ENCODE measurements at regions not wholly inside any gene's neighbourhood (a gene's known extent, or its start where the extent isn't known, plus 50 kb on each side); places are given as distances from the start of the nearest gene placed in this dataset.
"Not testable (repeated sequence)": the region's sequence is repeated elsewhere in the genome, so short reads cannot be mapped to it uniquely, and the experiment has no call there.

DNA sequence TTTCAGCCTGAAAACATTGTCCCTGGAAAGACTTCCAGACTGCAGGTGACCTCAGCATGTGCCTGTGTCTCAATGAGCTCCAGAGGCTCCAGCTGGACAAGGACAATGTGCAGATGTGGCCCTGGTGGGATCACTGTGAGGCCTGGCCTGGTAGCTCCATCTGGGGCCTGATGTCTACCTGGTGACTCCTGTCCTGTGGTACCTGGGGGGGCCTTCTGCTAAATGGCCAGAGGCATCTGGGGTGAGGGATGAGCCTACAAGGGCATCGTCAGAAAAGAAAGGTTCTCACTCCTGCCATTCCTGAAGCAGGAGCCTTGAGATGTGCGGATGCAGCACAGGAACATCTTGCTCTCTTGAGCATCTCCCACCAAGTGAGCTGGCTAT is 1494.0 kb upstream of the TPTE start:
- intact Hi-C loops (cut with micrococcal nuclease); H3K27me3 Mint-ChIP-seq; H3K4me3 Mint-ChIP-seq; H3K9me3 Mint-ChIP-seq; H3K4me1 Mint-ChIP-seq (ENCODE audit: low read depth); H3K27ac Mint-ChIP-seq; H3K36me3 Mint-ChIP-seq (ENCODE audit: low read depth): not testable (repeated sequence)

DNA sequence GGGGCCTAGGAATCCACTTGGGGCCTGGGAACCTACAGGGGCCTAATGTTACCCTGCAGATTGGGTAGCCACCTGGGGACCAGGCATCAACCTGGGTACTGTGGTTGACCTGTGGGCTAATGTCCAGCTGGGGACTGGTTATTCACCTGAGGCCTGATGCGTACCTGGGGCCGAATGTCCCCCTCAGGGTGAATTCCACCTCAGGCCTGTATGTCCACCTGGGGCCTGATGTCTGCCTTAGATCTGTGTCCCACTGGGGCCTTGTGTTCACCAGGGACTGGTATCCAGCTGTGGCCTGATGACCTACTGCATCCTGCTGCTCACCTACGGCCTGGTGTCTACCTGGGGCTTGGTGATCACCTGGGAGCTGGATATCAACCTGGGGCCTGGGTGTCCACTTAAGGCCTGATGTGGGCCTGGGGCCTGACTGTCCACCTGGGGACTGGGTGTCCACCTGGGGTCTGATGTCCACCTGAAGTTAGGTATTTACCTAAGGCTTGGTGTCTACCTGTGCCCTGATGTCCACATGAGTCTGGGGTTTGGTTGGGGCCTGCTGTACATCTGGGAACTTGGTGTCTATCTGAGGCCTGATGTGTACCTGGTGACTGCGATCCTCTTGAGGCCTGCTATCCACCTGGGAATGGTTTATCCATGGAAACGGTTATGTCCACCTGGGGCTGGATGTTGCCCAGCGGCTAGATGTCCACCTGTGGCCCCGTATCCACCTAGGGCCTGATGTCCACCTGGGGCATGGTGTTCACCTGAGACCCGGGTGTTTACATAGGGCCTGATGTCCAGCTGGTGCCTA is 1492.6 kb upstream of the TPTE start:
- intact Hi-C loops (cut with micrococcal nuclease); H3K27ac Mint-ChIP-seq; H3K36me3 Mint-ChIP-seq (ENCODE audit: low read depth); H3K9me3 Mint-ChIP-seq; H3K4me3 Mint-ChIP-seq; H3K4me1 Mint-ChIP-seq (ENCODE audit: low read depth); H3K27me3 Mint-ChIP-seq: not testable (repeated sequence)

DNA sequence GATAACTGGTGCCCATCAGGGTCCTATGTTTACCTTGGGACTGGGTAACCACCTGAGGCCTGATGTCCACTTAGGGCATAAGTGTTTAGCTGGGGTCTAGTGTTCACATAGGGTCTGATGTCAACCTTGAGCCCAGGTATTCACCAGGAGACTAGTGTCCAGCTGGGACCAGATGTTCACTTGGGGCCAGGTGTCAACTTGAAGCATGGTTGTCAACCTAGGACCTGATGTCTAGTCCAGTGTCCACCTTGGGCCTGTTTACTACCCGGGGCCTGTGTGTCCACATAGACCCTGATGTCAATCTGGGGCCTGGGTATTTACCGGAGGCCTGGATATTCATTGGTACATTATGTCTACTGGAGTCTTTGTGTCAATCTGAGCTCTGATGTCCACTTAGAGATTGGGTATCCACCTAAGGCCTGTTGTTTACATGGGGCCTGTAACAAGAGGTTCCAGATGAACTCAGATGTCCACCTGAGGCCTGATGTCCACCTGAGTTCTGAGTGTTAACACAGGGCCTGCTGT is 1491.2 kb upstream of the TPTE start:
- H3K9me3 Mint-ChIP-seq; intact Hi-C loops (cut with micrococcal nuclease); H3K27ac Mint-ChIP-seq; H3K4me3 Mint-ChIP-seq; H3K27me3 Mint-ChIP-seq; H3K36me3 Mint-ChIP-seq (ENCODE audit: low read depth); H3K4me1 Mint-ChIP-seq (ENCODE audit: low read depth): not testable (repeated sequence)

DNA sequence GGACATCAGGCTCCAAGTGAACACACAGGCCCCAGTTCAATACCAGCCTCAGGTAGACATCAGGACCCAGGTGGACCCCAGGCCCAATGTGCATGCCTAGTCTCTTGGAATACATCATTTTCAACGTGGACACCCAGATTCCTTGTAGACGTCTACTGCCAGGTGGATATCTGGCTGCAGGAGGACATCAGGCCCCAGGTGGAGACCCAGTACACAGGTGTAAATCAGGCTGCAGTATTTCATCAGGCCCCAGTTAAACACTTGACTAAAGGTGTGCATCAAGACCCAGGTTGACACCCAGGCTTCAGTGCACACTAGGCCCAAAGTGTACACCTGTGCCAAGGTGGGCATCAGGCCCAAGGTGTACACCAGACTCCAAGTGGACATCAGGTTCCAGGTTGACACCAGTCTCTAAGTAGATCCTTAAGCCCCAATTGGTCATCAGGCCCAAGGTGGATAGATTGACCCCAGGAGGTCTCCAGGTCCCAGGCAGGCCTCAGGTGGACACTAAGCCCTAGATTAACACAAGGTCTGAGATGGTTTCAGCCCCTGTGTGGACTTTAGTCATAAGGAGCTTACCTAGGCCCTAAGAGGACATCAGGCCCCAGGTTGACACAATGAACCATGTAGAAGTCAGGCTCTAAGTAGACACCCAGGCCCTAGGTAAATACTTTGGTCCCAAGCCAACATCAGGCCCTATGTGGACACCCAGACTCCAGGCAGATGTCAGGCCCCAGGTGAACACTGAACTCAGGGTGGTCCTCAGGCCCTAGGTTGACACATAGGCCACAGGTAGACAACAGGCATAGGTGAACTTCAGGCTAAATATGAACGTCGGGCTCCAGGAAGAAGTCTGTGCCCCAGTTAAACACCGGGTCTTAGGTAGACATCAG is 1489.7 kb upstream of the TPTE start:
- not testable (repeated sequence) for H3K27me3 Mint-ChIP-seq

DNA sequence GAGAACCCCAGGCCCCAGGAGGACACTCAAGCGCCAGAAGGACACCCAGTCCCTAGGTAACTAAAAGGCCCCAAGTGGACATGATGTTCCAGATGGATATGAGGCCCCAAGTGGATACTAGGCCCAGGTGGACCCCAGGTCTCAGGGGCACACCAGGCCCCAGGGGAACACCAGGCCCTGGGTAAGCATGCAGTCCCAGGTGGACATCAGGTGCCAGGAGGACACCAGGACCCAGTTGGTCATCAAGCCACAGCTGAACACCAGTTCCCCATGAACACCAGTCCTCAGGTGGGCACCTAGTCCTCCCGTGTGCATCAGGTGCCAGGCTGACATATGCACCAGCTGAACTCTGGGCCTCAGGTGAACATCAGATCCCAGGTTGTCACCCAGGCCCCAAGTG is 1488.8 kb upstream of the TPTE start:
- H3K27ac Mint-ChIP-seq; H3K36me3 Mint-ChIP-seq (ENCODE audit: low read depth); H3K9me3 Mint-ChIP-seq; H3K27me3 Mint-ChIP-seq; intact Hi-C loops (cut with micrococcal nuclease); H3K4me3 Mint-ChIP-seq; H3K4me1 Mint-ChIP-seq (ENCODE audit: low read depth): not testable (repeated sequence)

More for the DNA sequence above, 1489.7 kb upstream of the TPTE start:
- H3K27ac Mint-ChIP-seq; H3K4me3 Mint-ChIP-seq; H3K36me3 Mint-ChIP-seq (ENCODE audit: low read depth); H3K4me1 Mint-ChIP-seq (ENCODE audit: low read depth); H3K9me3 Mint-ChIP-seq; intact Hi-C loops (cut with micrococcal nuclease): not testable (repeated sequence)

DNA sequence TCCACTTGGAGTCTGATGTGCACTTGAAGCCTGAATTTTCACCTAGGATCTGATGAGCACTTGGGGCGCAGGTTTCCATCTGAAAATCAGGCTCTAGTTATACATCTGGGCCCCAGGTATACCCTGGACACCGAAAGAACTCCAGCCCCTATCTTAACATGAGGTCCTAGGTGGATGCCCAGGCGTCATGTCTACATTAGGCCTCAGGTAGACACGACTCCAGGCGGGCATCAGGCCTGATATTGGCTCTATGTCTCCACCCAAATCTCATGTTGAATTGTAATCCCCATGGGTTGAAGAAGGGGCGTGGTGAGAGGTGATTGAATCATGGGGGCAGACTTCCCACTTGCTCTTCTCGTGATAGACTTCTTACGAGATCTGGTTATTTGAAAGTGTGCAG is 1488.1 kb upstream of the TPTE start:
- not testable (repeated sequence) for H3K27ac Mint-ChIP-seq

DNA sequence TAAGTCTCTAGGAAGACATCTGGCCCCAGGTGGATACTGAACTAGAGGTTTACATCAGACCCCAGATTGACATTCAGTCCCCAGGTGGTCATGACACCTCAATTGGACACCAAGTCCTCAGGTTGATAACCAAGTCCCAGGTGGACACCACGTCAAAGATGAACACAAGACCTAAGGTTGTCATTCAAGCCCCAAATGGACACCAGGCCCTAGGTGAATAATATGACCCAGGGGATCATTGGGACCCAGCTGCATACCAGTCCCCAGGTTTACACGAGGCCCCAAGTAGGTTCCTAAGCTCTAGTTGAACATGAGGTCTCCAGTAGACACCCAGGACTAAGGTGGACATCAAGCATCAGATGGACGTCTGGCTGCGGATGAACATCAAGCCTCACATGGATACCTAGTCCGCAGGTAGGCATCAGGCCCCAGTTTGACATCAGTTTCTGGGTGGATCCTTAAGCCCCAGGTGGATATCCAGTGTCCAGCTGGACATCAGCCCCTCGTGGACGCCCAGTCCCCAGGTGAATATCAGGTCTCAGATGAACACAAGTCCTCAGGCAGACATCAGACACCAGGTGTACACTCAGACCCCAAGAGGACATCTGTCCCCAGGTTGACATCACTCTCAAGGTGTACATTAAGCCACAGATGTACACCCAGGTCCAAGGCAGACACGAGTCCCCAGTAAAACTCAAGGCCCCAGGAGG is 1486.7 kb upstream of the TPTE start:
- H3K27ac Mint-ChIP-seq; H3K9me3 Mint-ChIP-seq; H3K4me3 Mint-ChIP-seq; intact Hi-C loops (cut with micrococcal nuclease); H3K36me3 Mint-ChIP-seq (ENCODE audit: low read depth); H3K27me3 Mint-ChIP-seq; H3K4me1 Mint-ChIP-seq (ENCODE audit: low read depth): not testable (repeated sequence)

More for the DNA sequence above, 1488.1 kb upstream of the TPTE start:
- H3K4me1 Mint-ChIP-seq (ENCODE audit: low read depth); H3K36me3 Mint-ChIP-seq (ENCODE audit: low read depth); intact Hi-C loops (cut with micrococcal nuclease); H3K27me3 Mint-ChIP-seq; H3K9me3 Mint-ChIP-seq; H3K4me3 Mint-ChIP-seq: not testable (repeated sequence)

DNA sequence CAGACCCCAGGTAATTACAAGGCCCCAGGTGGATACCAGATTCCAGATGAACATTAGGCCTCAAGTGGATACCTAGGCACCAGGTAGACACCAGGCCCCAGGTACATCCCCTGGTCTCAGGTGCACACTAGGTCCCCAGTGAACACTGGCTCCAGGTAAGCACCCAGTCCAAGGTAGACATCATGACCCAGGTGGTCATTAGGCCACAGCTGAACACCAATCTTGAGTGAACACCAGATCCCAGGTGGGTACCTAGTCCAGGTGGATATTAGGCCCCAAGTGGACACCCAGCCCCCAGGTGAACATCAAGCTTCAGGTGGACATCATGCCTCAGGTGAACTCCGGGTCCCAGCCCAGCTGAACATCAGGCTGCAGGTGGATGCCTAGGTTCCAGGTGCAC is 1486.2 kb upstream of the TPTE start:
- H3K4me1 Mint-ChIP-seq (ENCODE audit: low read depth); H3K27ac Mint-ChIP-seq; H3K9me3 Mint-ChIP-seq; H3K4me3 Mint-ChIP-seq; H3K36me3 Mint-ChIP-seq (ENCODE audit: low read depth); H3K27me3 Mint-ChIP-seq; intact Hi-C loops (cut with micrococcal nuclease): not testable (repeated sequence)

DNA sequence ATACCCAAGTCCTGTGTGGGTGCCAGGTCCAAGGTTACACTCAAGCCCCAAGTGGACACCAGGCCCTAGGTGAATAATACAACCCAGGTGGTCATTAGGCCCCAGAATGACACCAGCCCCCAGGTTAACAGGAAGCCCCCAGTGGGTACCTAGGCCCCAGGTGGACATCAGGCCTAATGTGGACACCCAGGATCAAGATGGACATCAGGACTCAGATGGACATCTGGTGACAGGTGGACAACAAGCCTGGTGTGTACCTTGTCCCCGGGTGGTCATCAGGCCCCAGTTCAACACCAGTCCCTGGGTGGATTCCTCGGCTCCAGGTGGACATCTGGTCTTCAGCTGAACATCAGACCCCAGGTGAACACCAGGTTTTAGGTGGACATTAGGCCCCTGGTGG is 1485.4 kb upstream of the TPTE start:
- H3K4me3 Mint-ChIP-seq; H3K9me3 Mint-ChIP-seq; H3K4me1 Mint-ChIP-seq (ENCODE audit: low read depth); H3K27ac Mint-ChIP-seq; H3K27me3 Mint-ChIP-seq; H3K36me3 Mint-ChIP-seq (ENCODE audit: low read depth); intact Hi-C loops (cut with micrococcal nuclease): not testable (repeated sequence)

DNA sequence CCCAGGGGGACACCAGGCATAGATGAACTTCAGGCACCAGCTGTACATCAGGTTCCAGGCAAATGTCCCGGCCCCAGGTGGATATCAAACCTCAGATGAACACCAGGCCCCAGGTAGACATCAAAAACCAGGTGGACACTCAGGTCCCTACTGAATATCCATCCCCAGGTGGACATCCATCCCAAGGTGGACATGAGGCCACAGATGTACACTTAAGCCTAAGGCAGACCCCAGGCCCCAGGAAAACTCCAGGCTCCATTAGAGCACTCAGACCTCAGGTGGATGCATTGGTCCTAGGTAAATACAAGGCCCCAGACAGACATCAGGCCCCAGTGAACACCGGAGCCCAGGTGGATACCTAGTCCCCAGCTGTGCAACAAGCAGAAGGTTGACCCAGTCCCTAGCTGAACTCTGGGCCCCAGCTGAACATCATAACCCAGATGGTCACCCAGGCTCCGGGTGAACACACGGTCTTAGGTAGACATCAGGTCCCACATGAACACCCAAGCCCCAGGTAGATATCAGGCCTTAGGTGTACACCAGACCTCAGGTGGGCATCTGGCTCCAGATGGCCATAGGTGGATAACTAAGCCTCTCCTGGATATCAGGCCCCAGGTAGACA is 1484.3 kb upstream of the TPTE start:
- intact Hi-C loops (cut with micrococcal nuclease); H3K4me3 Mint-ChIP-seq; H3K27ac Mint-ChIP-seq; H3K27me3 Mint-ChIP-seq; H3K36me3 Mint-ChIP-seq (ENCODE audit: low read depth); H3K4me1 Mint-ChIP-seq (ENCODE audit: low read depth): not testable (repeated sequence)
- H3K9me3 Mint-ChIP-seq = peaks cover 13% of the 10 kb centered on the region

DNA sequence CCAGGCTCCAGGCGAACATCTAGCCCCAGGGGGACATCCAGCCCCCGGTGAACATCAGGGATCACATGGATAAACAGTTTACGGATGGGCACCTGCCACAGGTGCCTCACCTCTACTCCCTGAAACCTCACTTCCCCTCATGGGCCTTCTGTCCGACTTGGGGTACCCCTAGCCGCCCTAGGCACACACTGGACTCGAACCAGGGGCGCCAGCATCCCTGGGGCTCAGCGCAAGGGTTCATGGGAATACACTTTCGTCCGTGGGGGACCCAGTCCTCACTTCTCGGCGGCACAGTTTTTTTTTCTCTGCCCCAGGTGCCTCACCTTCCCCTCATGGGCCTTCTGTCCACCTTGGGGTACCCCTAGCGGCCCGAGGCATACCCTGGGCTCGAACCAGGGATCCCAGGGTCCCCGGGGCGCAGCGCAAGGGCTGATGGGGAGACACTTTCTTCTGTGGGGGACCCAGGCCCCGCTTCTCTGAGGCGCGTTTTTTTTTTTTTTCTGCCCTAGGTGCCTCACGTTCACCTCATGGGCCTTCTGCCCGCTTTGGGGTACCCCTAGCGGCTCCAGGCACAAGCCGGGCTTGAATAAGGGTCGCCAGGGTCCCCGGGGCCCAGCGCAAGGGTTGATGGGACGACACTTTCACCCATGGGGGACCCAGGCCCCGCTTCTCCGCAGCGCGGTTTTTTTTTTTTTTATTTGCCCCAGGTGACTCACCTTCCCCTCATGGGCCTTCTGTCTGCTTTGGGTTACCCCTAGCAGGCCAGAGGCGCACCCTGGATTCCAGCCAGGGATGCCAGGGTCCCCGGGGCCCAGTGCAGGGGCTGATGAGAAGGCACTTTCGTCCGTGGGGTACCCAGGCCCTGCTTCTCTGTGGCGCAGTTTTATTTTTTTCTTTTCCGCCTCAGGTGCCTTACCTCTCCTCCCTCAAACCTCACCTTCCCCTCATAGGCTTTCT is 1483.5 kb upstream of the TPTE start:
- H3K4me1 Mint-ChIP-seq (ENCODE audit: low read depth); intact Hi-C loops (cut with micrococcal nuclease): not testable (repeated sequence)

DNA sequence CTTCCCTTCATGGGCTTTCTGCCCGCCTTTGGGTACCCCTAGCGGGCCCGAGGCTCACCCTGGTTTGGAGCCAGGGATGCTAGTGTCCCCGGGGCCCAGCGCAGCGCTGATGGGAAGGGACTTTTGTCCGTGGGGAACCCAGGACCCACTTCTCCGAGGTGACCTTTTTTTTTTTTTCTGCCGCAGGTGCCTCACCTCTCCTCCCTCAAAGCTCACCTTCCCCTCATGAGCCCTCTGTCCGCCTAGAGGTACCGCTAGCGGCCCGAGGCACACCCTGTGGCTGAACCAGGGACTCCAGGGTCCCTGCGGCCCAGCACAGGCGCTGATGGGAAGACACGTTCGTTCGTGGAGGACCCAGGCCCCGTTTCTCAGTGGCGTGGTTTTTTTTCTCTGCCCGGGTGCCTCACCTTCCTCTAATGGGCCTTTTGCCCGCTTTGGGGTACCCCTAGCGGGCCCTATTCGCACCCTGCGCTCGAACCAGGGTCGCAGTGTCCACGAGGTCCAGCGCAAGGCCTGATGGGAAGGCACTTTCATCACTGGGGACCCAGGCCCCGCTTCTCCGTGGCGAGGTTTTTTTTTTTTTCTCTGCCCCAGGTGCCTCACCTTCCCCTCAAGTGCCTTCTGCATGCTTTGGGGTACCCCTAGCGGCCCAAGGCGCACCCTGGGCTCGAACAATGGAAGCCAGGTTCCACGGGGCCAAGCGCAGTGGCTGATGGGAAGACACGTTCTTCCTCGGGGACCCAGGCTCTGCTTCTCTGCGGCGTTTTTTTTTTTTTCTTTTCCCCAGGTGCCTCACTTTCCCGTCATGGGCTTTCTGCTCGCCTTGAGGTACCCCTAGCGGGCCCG is 1481.6 kb upstream of the TPTE start:
- H3K27me3 Mint-ChIP-seq; H3K4me3 Mint-ChIP-seq; H3K36me3 Mint-ChIP-seq (ENCODE audit: low read depth); H3K4me1 Mint-ChIP-seq (ENCODE audit: low read depth); H3K27ac Mint-ChIP-seq; H3K9me3 Mint-ChIP-seq; intact Hi-C loops (cut with micrococcal nuclease): not testable (repeated sequence)

More for the DNA sequence above, 1483.5 kb upstream of the TPTE start:
- H3K27ac Mint-ChIP-seq; H3K27me3 Mint-ChIP-seq; H3K36me3 Mint-ChIP-seq (ENCODE audit: low read depth); H3K4me3 Mint-ChIP-seq: not testable (repeated sequence)
- H3K9me3 Mint-ChIP-seq = peaks cover 17% of the 10 kb centered on the region

Data from dendritic cell treated with granulocyte-macrophage colony-stimulating factor and Interleukin-4, amounts not matched to agents 40 ng/mL and 50 ng/mL, for 4 days (primary cell).